Gastroesophageal sphincter (tissue), 3 donors: ENCODE measurements at regions not wholly inside any gene's neighbourhood (a gene's known extent, or its start where the extent isn't known, plus 50 kb on each side); places are given as distances from the start of the nearest gene placed in this dataset.

Experiments used
- EP300 ChIP-seq: sonication (generic); formaldehyde crosslinking; IDR thresholded peaks from one replicate; pipeline ENCODE4 v1.6.1; 2017; ENCODE audit warnings: antibody characterized with exemption, mild to moderate bottlenecking
- POLR2AphosphoS5 ChIP-seq: sonication (generic); formaldehyde crosslinking; IDR thresholded peaks from one replicate; pipeline ENCODE4 v1.6.1; 2017; ENCODE audit warnings: antibody characterized with exemption
- TF ChIP-seq, protein P1 (sequence below), 4 experiments: fragments of 200-600 bp in 2 of 4; fragments of 450-650 bp in 2 of 4; sonication (generic) in 1 of 4; IDR thresholded peaks; one replicate each; pipeline ENCODE4 v1.5.1; 2017 to 2019; ENCODE audit warnings: antibody characterized with exemption in 4 of 4, mild to moderate bottlenecking in 2 of 4, moderate library complexity in 2 of 4

DNA sequence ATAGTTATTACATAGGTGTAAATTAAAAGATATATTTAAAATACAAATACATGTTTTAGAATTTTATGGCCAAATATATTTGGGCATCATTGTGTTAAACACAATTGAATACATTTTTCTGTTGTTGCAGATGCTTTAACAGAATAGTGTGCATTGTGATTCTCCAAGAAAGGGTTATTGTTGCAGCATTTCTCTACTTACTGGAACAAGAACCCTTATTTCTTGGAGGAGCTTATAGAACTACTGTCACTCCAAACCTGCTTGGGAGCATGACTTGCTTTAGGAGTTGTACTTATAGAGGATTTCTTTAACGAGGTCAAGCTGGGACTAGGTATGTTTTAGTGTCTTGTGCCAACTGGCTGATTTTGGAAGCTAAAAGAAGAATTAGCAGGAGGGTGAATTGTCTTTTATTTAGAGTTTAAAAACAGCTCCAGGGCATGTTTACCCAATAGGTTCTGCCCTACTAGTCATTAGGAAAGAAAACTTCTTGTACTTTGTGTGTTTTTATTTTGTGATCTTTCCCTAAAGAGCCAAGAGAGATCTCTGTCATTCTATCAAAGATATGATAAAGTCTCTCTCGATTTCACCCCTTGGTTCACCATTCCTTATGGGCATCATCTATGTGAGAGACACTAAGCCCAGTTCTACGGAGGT is 279.8 kb upstream of the SALL1 start:
- TF ChIP-seq POLR2AphosphoS5 = no peak
- no peak for TF ChIP-seq EP300
- TF ChIP-seq, protein P1, sequence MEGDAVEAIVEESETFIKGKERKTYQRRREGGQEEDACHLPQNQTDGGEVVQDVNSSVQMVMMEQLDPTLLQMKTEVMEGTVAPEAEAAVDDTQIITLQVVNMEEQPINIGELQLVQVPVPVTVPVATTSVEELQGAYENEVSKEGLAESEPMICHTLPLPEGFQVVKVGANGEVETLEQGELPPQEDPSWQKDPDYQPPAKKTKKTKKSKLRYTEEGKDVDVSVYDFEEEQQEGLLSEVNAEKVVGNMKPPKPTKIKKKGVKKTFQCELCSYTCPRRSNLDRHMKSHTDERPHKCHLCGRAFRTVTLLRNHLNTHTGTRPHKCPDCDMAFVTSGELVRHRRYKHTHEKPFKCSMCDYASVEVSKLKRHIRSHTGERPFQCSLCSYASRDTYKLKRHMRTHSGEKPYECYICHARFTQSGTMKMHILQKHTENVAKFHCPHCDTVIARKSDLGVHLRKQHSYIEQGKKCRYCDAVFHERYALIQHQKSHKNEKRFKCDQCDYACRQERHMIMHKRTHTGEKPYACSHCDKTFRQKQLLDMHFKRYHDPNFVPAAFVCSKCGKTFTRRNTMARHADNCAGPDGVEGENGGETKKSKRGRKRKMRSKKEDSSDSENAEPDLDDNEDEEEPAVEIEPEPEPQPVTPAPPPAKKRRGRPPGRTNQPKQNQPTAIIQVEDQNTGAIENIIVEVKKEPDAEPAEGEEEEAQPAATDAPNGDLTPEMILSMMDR (IDR thresholded peaks at IDR 0.05) = no peak
